HEK293 (cell line): ENCODE measurements at regions not wholly inside any gene's neighbourhood (a gene's known extent, or its start where the extent isn't known, plus 50 kb on each side); places are given as distances from the start of the nearest gene placed in this dataset.

ENCODE experiments used
- CTCF ChIA-PET: fragments of 350-600 bp; formaldehyde crosslinking; extraction: SDS; loops from one replicate; lab custom pipeline; 2021; ENCODE audit warnings: antibody characterized with exemption; lab: Yijun Ruan, JAX
- POLR2A ChIA-PET: fragments of 300-600 bp; formaldehyde crosslinking; extraction: SDS; loops from one replicate; lab custom pipeline; 2020; ENCODE audit warnings: antibody characterized with exemption, inconsistent platforms; lab: Yijun Ruan, JAX
- H3K27ac ChIP-seq: fragments of 200-500 bp; sonication (Bioruptor generic); 2 replicates; pipeline ENCODE4 v1.5.1; 2014; ENCODE audit warnings: low read depth, low read length, control low read depth, inconsistent platforms; ENCODE audit errors: extremely low read depth
- H3K36me3 ChIP-seq, 2 experiments: fragments of 200-500 bp in 1 of 2; sonication (Bioruptor generic) in 1 of 2; 1 replicate in 1 of 2; 2 replicates in 1 of 2; pipeline ENCODE4 v1.5.1; 2014 to 2017; ENCODE audit warnings: inconsistent platforms in 2 of 2, low read length in 2 of 2; ENCODE audit not compliant: control insufficient read depth in 2 of 2, insufficient read depth in 1 of 2
- H3K4me1 ChIP-seq: fragments of 200-500 bp; sonication (Bioruptor generic); 2 replicates; pipeline ENCODE4 v1.5.1; 2014; ENCODE audit warnings: mild to moderate bottlenecking, low read length, inconsistent platforms; ENCODE audit not compliant: control insufficient read depth, insufficient read depth
- H3K4me3 ChIP-seq: 2 replicates; pipeline ENCODE4 v1.5.1; 2011; ENCODE audit warnings: low read depth, mild to moderate bottlenecking, control low read depth, low read length, moderate library complexity
- H3K9me3 ChIP-seq: fragments of 200-500 bp; sonication (Bioruptor generic); 2 replicates; pipeline ENCODE4 v1.5.1; 2014; ENCODE audit warnings: low read depth, low read length, inconsistent platforms; ENCODE audit not compliant: control insufficient read depth, insufficient read depth
- EGR2 ChIP-seq: fragments of 450-650 bp; formaldehyde crosslinking; IDR thresholded peaks from 2 replicates; pipeline ENCODE4 v1.5.1; 2016; ENCODE audit warnings: low read depth, missing biosample characterization, missing genetic modification characterization
- MZF1 ChIP-seq: fragments of 450-650 bp; formaldehyde crosslinking; IDR thresholded peaks from 2 replicates; pipeline ENCODE4 v1.5.1; 2017; ENCODE audit warnings: missing biosample characterization, missing genetic modification characterization, borderline replicate concordance
- WT1 ChIP-seq: fragments of 450-650 bp; formaldehyde crosslinking; IDR thresholded peaks from 2 replicates; pipeline ENCODE4 v1.5.1; 2016; ENCODE audit warnings: missing biosample characterization, missing genetic modification characterization
- ZBTB17 ChIP-seq: fragments of 450-650 bp; formaldehyde crosslinking; IDR thresholded peaks from 2 replicates; pipeline ENCODE4 v1.5.1; 2016; ENCODE audit warnings: missing biosample characterization, missing genetic modification characterization
- ZBTB49 ChIP-seq: fragments of 450-650 bp; formaldehyde crosslinking; IDR thresholded peaks from 2 replicates; pipeline ENCODE4 v1.5.1; 2016; ENCODE audit warnings: missing biosample characterization, missing genetic modification characterization, low read depth
- ZNF112 ChIP-seq: fragments of 450-650 bp; formaldehyde crosslinking; IDR thresholded peaks from 2 replicates; pipeline ENCODE4 v1.5.0; 2017; ENCODE audit warnings: missing biosample characterization, missing genetic modification characterization
- ZNF311 ChIP-seq: fragments of 450-650 bp; formaldehyde crosslinking; IDR thresholded peaks from 2 replicates; pipeline ENCODE4 v1.5.1; 2017; ENCODE audit warnings: missing biosample characterization, missing genetic modification characterization, borderline replicate concordance
- ZNF350 ChIP-seq: fragments of 450-650 bp; formaldehyde crosslinking; IDR thresholded peaks from 2 replicates; pipeline ENCODE4 v1.5.0; 2017; ENCODE audit warnings: missing biosample characterization, mild to moderate bottlenecking, missing genetic modification characterization
- ZNF37A ChIP-seq: fragments of 450-650 bp; IDR thresholded peaks from 2 replicates; pipeline ENCODE4 v1.5.1; 2018; ENCODE audit warnings: missing biosample characterization, missing genetic modification characterization
- ZNF48 ChIP-seq: fragments of 450-650 bp; formaldehyde crosslinking; IDR thresholded peaks from 2 replicates; pipeline ENCODE4 v1.5.1; 2016; ENCODE audit warnings: missing biosample characterization, missing genetic modification characterization
- ZNF510 ChIP-seq: fragments of 450-650 bp; formaldehyde crosslinking; IDR thresholded peaks from 2 replicates; pipeline ENCODE4 v1.5.1; 2018; ENCODE audit warnings: mild to moderate bottlenecking, missing genetic modification characterization, missing biosample characterization; ENCODE audit not compliant: insufficient replicate concordance
- ZNF560 ChIP-seq: fragments of 450-650 bp; formaldehyde crosslinking; IDR thresholded peaks from 2 replicates; pipeline ENCODE4 v1.5.1; 2017; ENCODE audit warnings: missing biosample characterization, missing genetic modification characterization, borderline replicate concordance
- ZNF621 ChIP-seq: fragments of 450-650 bp; formaldehyde crosslinking; IDR thresholded peaks from 2 replicates; pipeline ENCODE4 v1.5.1; 2017; ENCODE audit warnings: missing biosample characterization, missing genetic modification characterization
- ZNF664 ChIP-seq: fragments of 450-650 bp; formaldehyde crosslinking; IDR thresholded peaks from 2 replicates; pipeline ENCODE4 v1.5.1; 2016; ENCODE audit warnings: missing biosample characterization, missing genetic modification characterization
- ZNF670 ChIP-seq: fragments of 450-650 bp; formaldehyde crosslinking; IDR thresholded peaks from 2 replicates; pipeline ENCODE4 v1.5.1; 2016; ENCODE audit warnings: missing biosample characterization, missing genetic modification characterization, low read depth
- ZNF837 ChIP-seq: fragments of 450-650 bp; formaldehyde crosslinking; IDR thresholded peaks from 2 replicates; pipeline ENCODE4 v1.5.1; 2016; ENCODE audit warnings: missing biosample characterization, missing genetic modification characterization
- TF ChIP-seq, protein P1 (sequence below): fragments of 450-650 bp; formaldehyde crosslinking; IDR thresholded peaks from 2 replicates; pipeline ENCODE4 v1.5.1; 2016; ENCODE audit warnings: missing biosample characterization, missing genetic modification characterization
- TF ChIP-seq, protein P2 (sequence below): fragments of 450-650 bp; formaldehyde crosslinking; IDR thresholded peaks from 2 replicates; pipeline ENCODE4 v1.5.1; 2016; ENCODE audit warnings: missing biosample characterization, missing genetic modification characterization
- TF ChIP-seq, protein P3 (sequence below): IDR thresholded peaks from 2 replicates; pipeline ENCODE4 v1.6.1; 2011; ENCODE audit warnings: mild to moderate bottlenecking, low read depth, low read length, borderline replicate concordance
- TF ChIP-seq, protein P4 (sequence below): fragments of 450-650 bp; formaldehyde crosslinking; IDR thresholded peaks from 2 replicates; pipeline ENCODE4 v1.5.1; 2017; ENCODE audit warnings: missing biosample characterization, missing genetic modification characterization

- TF ChIP-seq MZF1 (tag by site-specific recombination) (no peak), WT1 (tag by site-specific recombination) (no peak), EGR2 (peak; percentile 92), ZNF350 (no peak), ZNF560 (tag by site-specific recombination) (no peak)
Measured at GRCh38 chr13:80048802-80049201, 292.1 kb downstream of the SPRY2 start (continued).

DNA sequence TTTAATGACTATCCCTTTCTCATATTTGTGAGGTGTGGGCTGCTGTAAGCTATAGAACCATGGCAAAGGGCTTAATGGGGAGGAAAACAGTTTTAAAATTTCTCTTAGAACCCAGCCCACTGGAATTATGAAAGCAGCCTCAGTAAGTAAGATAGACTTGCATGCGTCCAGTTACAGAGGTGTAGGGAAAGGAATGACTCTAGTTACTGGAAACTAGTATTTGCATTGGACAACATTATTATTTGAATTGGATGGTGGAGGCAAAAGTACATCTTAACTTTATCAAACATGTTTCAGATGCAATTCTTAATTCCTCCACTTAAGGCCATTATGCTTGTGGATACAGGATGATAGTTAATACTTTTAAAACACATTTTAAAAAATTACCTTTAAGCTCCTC lies 292.9 kb downstream of the SPRY2 start:
- no peak overlapping the region for H3K4me3 ChIP-seq
- H3K4me1 ChIP-seq: no peaks in the 10 kb centered on the region
- H3K36me3 ChIP-seq: no peaks in the 10 kb centered on the region
- no peaks in the 10 kb centered on the region for H3K9me3 ChIP-seq
- ChIA-PET CTCF (no interaction called here), POLR2A (interaction anchor here (1.0 to 1.3 kb wide), 2 partner anchors 12 to 293 kb away, joined by 3 to 4 read pairs; partner anchors contain the start of gene SPRY2)
- H3K27ac ChIP-seq: no peak overlapping the region
- no peak for TF ChIP-seq ZNF837 (tag by site-specific recombination)
- no peak for TF ChIP-seq ZBTB17
- TF ChIP-seq, all 188 proteins: peak for 0

DNA sequence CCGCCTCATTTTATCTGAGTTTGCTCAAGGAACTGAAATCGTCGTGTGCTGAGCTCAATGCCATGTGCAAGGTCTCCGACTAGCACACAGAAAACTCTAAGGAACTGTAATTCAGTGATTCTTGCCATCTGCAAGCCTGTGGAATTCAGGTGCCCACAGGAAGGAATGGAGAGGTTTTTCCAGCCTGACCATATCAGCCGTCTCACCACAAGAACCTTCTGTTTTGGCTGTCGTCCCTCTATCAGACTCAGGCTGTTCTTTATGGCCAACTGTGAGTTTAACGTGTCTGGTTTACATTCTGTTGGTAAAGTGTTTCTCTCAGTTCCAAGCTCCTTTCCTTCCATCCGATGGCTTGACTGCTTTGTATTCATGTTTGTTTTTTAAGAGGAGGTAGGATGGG lies 293.5 kb downstream of the SPRY2 start:
- H3K9me3 ChIP-seq: no peaks in the 10 kb centered on the region
- H3K36me3 ChIP-seq: no peaks in the 10 kb centered on the region
- H3K27ac ChIP-seq: no peak overlapping the region
- CTCF ChIA-PET: interaction anchor here (0.7 kb wide), 2 partner anchors 45 to 534 kb away, joined by 3 to 6 read pairs; no protein-coding TSS in a partner anchor
- H3K4me1 ChIP-seq: no peaks in the 10 kb centered on the region
- no peak for TF ChIP-seq ZNF670
- TF ChIP-seq ZNF112 (tag by site-specific recombination): no peak
- no peak for TF ChIP-seq ZNF510 (tag by site-specific recombination)
- no peak for TF ChIP-seq ZNF37A (tag by site-specific recombination)
- TF ChIP-seq, all 188 proteins: peak for 0
- POLR2A ChIA-PET: no interaction called here
- no peak overlapping the region for H3K4me3 ChIP-seq

- ChIA-PET CTCF (no interaction called here), POLR2A (no interaction called here)
- no peak overlapping the region for H3K27ac ChIP-seq
- TF ChIP-seq, protein P1, sequence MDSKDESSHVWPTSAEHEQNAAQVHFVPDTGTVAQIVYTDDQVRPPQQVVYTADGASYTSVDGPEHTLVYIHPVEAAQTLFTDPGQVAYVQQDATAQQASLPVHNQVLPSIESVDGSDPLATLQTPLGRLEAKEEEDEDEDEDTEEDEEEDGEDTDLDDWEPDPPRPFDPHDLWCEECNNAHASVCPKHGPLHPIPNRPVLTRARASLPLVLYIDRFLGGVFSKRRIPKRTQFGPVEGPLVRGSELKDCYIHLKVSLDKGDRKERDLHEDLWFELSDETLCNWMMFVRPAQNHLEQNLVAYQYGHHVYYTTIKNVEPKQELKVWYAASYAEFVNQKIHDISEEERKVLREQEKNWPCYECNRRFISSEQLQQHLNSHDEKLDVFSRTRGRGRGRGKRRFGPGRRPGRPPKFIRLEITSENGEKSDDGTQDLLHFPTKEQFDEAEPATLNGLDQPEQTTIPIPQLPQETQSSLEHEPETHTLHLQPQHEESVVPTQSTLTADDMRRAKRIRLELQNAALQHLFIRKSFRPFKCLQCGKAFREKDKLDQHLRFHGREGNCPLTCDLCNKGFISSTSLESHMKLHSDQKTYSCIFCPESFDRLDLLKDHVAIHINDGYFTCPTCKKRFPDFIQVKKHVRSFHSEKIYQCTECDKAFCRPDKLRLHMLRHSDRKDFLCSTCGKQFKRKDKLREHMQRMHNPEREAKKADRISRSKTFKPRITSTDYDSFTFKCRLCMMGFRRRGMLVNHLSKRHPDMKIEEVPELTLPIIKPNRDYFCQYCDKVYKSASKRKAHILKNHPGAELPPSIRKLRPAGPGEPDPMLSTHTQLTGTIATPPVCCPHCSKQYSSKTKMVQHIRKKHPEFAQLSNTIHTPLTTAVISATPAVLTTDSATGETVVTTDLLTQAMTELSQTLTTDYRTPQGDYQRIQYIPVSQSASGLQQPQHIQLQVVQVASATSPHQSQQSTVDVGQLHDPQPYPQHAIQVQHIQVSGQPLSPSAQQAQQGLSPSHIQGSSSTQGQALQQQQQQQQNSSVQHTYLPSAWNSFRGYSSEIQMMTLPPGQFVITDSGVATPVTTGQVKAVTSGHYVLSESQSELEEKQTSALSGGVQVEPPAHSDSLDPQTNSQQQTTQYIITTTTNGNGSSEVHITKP (tag by site-specific recombination): no peak
- TF ChIP-seq, protein P2, sequence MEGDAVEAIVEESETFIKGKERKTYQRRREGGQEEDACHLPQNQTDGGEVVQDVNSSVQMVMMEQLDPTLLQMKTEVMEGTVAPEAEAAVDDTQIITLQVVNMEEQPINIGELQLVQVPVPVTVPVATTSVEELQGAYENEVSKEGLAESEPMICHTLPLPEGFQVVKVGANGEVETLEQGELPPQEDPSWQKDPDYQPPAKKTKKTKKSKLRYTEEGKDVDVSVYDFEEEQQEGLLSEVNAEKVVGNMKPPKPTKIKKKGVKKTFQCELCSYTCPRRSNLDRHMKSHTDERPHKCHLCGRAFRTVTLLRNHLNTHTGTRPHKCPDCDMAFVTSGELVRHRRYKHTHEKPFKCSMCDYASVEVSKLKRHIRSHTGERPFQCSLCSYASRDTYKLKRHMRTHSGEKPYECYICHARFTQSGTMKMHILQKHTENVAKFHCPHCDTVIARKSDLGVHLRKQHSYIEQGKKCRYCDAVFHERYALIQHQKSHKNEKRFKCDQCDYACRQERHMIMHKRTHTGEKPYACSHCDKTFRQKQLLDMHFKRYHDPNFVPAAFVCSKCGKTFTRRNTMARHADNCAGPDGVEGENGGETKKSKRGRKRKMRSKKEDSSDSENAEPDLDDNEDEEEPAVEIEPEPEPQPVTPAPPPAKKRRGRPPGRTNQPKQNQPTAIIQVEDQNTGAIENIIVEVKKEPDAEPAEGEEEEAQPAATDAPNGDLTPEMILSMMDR (tag by site-specific recombination): no peak
- no peak for TF ChIP-seq ZBTB49 (tag by site-specific recombination)
- TF ChIP-seq ZNF621 (tag by site-specific recombination): no peak
- no peak for TF ChIP-seq ZNF48 (tag by site-specific recombination)
- no peak for TF ChIP-seq ZNF670
- TF ChIP-seq, protein P3, sequence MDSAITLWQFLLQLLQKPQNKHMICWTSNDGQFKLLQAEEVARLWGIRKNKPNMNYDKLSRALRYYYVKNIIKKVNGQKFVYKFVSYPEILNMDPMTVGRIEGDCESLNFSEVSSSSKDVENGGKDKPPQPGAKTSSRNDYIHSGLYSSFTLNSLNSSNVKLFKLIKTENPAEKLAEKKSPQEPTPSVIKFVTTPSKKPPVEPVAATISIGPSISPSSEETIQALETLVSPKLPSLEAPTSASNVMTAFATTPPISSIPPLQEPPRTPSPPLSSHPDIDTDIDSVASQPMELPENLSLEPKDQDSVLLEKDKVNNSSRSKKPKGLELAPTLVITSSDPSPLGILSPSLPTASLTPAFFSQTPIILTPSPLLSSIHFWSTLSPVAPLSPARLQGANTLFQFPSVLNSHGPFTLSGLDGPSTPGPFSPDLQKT: no peak
- TF ChIP-seq, protein P4, sequence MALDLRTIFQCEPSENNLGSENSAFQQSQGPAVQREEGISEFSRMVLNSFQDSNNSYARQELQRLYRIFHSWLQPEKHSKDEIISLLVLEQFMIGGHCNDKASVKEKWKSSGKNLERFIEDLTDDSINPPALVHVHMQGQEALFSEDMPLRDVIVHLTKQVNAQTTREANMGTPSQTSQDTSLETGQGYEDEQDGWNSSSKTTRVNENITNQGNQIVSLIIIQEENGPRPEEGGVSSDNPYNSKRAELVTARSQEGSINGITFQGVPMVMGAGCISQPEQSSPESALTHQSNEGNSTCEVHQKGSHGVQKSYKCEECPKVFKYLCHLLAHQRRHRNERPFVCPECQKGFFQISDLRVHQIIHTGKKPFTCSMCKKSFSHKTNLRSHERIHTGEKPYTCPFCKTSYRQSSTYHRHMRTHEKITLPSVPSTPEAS (tag by site-specific recombination): no peak
- no peak for TF ChIP-seq ZNF664
- TF ChIP-seq ZNF311 (tag by site-specific recombination): no peak
Measured at GRCh38 chr13:80040981-80041317, 300.0 kb downstream of the SPRY2 start.

More at GRCh38 chr13:80040981-80041317, 300.0 kb downstream of the SPRY2 start:
- no peaks in the 10 kb centered on the region for H3K36me3 ChIP-seq
- H3K4me1 ChIP-seq: no peaks in the 10 kb centered on the region; the same call in 1 of the 2 replicates
- no peaks in the 10 kb centered on the region for H3K9me3 ChIP-seq
- no peak overlapping the region for H3K4me3 ChIP-seq
